ENCODE measurements at regions not wholly inside any gene's neighbourhood (a gene's known extent, or its start where the extent isn't known, plus 50 kb on each side); places are given as distances from the start of the nearest gene placed in this dataset.

DNA sequence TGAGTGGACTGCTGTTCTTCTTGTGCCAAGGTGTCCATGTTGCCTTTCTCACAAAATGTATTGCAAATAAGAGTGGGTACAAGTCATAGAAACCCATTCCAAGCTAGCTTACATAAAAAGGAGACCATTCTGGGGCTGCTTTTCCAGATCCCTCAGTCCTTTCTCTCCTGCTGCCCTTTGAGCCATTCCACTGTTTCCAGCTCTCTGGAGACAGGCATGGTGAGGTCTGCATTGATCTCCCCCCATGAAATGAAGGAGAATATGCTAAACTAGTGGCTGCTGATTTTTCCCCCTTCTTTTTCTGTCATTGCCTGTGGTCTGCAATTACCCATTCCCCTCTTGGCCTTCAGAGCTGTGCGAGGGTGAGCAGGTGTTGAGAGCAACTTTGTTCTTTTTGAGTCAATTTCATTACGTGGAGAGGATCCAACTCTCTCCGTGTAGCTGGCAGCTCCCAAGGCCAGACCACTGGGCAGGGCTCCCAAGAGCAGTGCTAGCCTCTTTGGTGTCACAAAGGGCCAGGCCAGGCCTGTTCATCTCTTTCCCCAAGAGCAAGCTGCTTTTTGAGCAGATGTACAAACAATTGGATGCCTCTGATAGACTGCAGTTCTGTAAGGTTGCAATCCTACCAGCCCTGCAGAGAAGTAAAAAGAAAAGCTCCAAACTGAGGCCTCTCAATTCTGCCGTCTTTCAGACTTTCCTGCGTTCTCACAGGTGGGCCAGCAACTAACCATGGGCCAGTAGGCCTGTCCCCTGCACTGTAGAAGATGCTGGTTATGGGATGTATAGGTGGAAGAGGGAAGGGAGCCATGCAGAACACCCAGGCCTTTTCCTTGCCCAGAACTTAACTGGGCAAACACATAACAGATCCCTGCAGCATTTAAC lies 96.1 kb upstream of the ARMC2 start:
- no peak for DNase-seq

DNA sequence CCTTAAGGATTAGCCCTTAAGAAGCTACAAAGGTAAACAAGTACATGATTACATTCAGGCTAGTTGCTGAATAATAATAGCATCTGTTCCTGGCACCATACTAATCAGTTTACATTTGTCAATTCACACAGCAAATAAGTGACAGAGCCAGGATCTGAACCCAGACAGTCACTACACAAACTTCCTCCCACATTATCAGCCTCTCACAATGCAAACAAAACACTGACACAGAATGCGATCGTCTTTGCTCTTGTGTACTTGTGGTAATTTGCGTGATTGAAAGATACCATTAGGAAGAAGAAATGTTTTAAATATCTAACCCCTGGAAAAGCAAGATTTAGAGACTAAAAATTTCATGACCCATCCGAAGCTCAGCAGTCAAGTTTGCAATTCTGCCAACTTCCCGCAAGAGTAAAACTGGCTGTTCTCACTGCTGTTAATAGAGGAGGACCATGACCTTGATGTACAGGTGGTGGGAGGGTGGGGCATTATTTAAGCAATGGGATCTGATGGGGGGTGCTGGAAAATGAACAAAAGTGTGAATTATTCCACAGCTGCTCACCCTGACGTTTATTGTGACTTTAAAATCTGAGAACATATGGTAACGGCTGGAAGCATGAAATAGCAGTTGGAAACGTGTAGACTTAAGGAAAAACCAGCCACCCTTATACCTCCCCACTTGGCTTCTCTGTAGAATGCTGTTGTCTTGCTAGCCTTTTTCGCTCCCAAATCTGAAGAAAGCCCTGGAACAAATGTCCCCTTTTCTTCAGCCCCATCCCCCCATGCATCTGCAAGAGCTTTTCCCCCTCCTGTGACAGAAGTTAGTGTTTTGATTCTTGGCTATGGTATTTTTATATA lies 95.3 kb upstream of the ARMC2 start:
- DNase-seq: no peak

DNA sequence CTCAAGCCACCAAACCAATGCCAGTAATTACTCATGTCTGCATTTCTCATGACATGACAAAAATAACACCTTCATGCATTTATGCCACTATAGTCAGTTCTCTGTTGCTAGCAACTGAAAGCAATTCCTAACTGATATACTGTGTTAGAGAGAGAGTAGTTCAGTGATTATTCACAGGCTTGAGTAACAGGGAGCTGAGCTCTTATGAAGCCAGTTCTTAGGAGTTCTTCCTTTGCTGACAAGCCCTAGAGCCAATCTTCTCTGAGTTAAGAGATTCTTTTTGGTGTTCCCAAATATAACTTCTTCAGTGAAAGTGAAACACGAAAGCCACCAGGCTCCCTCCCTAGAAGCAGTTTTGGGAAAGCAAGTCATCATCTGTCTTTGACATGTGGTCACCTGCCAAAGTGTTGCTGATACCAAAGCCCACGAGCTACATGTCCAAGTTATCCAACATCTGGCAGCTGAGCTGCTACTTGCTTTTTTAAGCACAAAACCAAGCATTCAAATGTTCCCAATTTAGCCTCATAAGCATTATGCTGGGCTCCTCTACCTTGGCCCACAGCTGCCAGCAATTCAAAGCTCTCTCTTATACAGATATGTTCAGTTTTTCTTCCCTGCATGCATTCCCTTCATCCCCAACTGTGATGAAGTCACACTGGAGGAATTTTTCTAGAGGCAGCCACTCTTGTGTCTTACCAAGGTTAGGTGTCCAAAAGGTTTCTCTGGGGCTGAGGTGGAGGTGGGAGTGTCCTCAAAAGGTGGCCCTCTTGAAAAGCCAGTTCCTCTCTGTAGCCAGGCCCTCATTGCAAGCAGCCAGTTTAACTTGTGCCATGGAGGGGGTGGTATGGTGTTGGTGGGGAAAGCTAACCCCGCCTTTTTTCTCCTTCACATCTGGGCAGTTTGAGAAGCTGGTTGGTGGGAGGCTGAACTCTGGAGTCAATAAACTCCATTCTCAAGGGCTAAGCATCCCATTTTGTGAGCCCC lies 92.7 kb upstream of the ARMC2 start:
- peak; percentile 49 for DNase-seq

DNA sequence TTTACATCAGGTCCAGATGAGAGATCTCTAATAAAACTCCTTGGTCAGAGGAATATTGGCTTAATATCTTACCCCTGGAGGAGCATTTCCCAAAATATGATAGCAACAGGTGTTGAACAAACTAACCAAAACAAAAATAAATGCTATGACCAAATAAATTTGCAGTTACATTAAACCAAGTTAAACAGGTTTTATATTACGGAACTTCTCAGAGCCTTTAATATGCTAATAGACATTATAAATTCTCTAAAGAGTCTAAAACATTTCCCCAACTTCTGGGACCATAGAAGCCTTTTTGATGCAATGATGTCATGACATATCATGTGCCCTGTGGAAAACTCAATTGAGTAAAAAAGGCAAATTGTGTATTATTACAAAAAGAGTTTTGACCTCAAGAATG lies 90.9 kb upstream of the ARMC2 start:
- DNase-seq: no peak

DNA sequence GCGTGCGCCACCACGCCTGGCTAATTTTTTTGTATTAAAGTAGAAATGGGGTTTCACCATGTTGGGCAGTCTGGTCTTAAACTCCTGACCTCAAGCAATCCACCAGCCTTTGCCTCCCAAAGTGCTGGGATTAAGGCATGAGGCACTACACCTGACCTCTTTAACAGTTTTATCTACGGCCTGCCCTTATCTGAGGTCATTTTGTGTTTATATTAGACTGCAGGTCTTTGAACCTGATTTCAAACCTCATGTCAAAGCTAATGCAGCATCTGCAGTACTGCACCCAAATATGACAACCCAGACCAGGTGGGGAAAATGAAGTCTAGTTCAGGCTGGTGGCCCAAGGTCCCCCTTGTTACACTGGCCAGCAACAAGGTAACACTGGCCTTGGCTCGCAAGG lies 89.3 kb upstream of the ARMC2 start:
- no peak for DNase-seq

DNA sequence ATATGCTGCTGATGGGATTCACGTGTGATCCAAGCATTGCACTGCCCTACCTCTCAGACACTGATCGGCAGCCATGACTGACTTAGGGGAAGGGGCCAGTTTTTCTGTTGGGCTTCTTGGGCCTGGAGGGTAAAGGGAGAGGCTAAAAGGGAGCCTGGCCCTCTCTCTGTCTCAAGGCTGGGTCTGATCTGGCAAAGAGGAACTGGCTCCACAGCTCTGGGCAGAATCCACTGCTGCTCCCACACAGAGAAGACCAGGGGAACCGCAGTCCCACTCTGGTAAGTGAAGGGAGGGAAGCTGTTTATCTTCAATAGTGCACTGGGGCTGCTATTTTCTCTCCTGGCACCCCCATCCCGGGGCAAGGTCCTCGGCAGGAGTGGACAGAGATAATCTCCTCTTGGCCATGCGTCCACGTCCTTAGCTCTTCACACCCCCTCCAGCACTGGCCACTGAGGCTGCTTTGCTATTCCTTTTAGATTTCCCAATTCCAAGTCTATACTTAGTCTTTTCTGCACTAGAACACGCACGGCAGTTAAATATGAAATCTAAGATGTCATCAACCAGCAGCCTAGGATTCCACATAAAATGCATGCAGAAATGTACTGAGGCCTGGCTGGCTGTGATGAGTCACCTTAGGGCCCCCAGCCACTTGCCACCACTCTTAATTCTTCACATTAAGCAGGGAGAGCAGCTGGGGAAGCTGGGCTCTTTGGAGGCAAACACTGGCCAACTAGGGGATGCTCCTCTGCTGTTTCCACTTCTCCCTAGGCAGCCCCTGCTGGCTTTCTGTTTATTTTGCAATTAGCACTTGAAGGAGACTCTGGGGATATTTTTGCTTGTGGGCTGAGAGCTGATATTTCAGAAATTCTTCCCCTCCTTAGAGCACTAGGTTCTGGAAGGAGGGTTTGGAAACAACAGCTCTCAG lies 87.8 kb upstream of the ARMC2 start:
- peak; percentile 57 for DNase-seq

DNA sequence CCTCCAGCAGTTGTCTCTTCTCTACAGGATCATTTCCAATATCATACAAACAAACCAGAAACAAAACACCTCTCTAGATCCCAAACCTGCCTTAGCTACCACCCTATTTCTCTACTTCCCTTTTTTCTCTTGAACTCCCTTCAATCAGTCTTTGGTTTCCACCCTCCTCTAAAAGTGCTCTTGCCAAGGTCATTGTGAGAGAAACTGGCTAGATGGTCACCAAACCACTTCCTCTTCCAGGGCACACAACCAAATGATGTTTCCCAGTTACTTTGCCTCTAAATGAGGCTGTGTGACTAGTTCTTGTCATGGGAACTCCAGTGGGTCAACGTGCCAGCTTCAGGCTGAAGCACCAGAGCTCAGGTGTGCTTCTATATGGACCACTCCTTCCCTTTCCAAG lies 85.8 kb upstream of the ARMC2 start:
- DNase-seq: peak; percentile 87

DNA sequence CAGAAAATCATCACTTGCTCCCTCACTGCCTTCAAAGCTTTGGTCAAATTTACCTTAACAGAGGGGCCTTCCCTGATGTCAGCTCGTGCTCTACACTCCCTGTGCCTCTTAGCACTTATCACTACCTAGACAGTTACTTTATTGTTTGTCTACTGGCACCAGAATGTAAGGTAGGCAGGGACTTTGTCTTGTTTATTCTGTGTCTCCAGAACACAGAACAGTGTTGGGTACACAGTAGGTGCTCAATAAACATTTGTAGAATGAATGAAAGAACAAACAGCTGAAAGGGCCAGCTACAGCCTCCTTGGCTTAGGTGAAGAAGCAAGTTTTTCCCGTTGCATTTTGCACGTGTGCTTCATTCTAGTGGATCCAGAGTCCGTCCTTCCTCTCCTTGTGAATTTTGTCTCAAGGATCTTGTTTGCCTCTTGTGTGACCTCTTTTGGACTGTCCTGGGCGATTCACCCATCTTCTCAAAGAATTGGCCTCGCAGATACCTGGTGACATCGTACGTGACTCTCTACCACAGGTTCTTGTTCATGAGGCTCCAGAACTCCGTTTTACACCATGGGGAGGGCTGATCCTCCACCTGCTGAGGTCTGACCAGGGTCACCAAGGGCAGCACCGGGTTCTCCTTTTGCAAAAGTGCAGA lies 84.2 kb upstream of the ARMC2 start:
- no peak for DNase-seq

DNA sequence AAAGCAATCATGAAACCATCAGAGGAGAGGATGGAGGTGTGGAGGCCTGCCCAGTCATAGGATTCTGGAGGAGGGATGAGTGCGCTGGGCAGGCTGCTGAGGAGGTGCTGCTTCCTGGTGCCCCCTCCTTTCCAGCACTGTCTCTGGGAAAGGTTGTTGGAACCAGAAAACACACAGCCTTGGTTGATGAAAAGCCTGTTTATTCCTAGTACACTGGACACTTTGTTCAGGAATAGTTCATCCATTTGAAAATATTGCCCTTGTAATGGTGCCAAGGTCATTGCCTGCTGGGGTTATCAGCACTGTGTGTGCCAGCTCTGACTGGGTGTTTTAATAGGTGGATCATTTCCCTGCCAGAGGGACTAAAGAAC lies 83.7 kb upstream of the ARMC2 start:
- no peak for DNase-seq

DNA sequence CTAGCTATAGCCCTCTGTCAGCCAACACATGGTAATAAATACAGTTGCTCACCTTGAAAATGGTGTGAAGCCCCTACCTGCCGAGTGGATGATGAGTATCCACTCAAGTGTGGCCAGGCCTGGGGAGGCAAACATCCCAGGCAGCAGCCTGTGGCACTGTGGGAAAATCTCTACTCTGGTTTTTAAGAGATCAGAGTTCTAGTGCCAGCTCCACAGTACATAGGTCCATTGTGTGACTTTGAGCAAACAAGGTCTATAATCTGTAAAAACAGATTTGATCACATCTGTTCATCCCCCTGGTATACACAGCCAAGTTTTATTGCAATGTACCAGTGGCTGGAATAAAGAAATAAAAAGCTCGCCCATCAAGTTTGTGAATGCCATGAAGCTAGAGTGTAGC lies 82.7 kb upstream of the ARMC2 start:
- DNase-seq: no peak

DNA sequence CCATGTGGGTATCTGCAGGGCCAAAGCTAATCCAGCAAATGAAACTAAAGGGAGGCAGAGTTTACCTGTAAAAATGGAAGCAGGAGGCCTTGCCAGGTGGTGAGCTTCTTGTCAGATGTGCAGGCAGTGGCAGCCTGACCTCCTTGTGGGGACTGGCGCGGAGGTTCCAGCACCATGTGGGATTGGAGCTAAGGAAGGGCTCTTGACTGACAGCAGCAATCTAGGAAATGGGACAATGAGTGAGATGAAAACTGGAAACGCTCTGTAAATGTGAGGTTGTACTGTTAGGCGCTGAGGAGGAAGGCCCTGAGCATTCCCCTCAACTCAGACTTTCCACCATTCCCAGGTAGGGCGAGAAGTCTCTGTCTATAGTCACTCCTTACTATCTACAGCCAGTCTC lies 81.8 kb upstream of the ARMC2 start:
- no peak for DNase-seq

DNA sequence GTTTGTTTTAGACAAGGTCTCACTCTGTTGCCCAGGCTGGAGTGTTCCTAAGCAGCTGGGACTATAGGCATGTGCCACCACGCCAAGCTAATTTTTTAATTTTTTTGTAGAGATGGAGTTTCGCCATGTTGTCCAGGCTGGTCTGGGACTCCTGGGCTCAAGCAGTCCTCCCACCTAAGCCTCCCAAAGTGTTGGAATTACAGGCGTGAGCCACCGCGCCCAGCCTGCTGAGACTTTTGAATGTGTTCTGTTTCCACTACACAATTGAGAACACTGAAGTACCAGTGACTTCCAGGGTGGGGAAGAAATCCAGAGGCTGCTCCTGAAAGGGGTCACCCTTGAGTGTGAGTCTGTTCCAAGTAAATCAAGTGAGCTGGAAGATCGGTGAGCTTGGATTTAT lies 81.3 kb upstream of the ARMC2 start:
- DNase-seq: no peak

DNA sequence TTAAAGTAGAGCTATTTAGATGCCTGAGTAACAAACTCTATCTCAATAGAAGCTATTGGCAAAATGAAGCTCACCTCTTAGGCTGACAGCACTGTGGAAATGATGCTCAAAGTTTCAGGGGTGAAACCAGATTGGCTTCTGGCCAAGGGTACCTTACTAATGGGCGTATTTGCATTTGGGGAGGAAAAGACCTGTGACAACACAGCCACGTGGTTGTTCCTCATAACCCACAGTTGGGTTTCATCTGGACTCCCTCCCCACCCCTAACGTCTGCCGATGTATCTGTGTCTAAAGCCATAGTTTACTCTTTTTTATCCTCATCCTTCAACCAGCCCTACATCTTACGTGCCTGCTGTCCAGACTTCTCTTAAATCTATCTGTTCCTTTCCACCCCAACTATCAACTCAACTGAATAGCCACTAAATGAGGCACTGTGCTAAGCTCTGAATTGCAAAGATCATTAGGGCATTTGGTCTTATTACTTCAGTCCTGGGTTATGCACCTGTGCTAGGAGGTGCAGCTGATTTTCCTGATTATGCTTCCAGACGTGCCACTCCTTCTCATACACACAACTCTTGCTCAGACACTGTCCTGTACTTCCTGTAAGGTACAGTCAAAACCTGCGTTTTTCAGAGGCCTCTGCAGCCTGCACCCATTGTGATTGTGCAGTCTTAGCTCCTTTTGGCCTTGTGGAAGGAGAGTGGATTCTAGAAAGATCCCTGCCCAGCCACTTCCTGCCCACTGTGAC lies 80.6 kb upstream of the ARMC2 start:
- DNase-seq: no peak

DNA sequence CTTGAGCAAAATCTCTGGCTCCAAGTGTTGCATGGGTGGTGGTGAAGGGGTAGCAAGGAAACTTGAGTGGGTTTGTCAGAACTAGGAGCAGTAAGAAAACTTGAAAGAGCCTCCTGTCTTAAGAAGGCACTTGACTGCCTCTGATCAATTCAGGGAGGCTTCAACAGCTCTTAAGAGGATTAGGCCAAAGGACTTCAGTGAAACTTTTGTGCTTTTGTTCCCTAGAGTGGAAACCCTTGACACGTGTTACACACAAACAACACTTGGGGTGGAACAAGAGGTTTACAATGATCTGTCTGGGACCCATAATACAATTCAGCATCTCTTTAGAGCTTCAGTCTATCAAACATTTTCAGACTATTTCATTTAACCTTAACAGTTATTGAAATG lies 80.1 kb upstream of the ARMC2 start:
- no peak for DNase-seq

DNA sequence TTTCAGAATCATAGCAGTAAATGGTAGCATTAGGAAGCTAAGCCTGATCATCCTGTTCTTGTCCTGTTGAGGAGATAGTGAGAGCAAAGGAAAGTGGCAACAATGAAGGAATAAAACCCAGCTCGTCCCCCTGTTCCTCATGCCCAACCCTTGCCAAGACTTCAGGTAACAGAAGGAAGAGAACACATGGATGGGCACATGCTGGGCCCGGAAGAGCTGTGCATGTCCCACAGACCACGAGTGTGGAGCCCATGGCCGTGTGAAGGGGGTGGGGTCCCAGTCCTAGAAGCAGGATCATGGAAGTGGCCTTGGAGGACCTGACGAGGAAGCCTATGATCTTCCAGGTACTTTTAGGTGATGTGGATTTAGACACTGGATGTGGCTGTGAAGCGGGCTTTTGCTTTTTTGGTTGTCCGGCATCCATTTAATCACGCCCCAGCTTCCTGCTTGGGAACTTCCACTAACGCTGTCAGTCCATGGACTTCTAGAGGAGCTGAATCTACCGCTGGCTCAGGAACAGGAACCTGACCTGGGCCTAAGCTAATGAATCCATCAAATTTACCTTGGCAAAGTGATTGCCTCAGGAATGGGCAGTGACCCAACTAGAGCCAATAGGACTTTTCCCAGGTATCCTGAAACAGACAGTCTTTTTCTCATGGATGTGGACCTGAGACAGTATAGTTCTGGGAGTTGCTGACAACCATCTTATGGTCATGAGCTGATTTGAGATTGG lies 79.3 kb upstream of the ARMC2 start:
- DNase-seq: no peak

DNA sequence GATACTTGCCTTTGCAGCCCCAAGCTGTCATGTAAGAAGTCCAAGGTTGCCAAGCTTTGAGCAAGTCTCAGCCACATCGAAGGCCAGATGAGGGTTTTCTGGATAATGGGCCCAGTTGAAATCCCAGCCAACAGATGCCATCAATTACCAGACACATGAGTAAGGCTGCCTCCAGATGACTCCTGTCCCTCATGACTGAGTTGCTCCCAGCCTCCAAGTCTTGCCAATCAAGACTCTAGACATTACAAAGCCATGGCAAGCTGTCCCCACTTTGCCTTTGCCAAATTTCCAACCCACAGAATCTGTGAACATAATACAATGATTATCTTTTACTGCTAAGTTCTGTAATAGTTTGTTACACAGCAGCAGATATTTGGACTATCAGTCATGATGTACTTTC lies 76.8 kb upstream of the ARMC2 start:
- DNase-seq: no peak

DNA sequence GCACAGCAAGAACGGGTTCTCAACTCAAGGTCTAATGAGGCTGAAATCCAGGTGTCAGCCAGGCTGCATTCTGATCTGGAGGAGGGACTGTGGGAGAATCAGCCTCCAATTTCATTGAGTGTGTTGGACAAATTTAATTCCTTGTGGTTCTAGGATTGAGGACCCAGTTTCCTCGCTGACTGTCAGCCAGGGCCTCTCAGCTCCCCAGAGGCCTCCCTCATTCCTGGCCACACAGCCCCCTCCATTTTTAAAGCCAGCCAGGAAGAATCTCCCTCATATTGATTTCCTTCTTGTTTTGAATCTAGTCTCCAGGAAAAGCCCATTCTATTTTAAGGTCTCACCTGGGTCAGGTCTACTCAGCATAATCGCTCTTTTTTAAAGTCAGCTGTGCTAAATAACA lies 73.7 kb upstream of the ARMC2 start:
- DNase-seq: no peak

DNA sequence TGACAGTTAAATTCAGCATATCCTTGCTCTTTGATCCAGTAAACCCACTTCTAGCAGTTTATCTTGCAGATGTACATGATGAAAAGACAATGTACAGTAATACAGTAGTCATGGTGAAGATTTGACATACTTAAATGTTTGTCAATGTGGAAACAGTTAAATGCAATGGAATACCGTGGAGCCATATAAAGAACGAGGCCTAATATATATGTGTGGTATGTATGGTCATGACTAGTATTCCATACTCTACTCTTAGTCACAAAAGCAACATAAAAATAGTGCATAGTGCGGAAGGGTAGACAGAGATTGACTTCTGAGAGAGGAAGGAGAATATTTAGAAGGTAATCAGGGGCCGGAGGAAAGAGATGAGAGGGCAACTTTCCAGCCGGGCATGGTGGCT lies 70.7 kb upstream of the ARMC2 start:
- no peak for DNase-seq

DNA sequence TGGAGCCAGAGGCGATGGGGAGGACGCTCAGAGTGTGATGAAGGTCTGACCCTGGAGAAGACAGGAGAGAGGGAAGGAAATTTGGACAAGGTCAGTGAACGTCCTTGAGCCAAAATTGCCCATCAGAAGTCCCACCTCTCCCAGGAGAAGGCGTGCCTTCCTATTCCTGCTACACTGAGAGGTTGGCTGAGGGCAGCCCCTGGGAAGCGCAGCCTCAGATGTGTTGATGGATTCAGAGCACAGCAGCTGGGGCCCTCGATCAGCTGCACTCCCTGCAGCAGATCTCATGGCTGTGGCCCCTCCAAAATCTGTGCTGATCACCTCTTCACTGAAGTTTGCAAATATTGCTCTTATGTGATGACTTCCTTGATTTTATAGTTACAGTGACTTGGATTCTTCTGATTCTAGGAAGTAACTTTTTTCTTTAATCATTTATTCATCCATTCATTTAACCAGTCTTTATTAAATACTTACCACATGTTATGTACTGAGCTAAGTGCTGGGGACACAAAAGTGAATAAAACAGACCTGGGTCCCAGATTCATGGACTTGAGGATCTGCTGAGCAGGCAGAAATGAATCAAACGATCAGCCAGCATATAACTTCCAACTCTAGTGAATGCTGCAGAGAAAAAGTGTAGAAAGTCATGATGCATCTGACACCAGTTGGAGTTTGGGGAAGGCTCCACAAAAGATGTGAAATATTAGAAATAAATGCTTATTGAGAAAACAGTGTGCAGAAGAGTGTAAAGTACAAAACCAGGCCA lies 69.6 kb upstream of the ARMC2 start:
- DNase-seq: no peak
